Endothelial cell of umbilical vein (primary cell): ENCODE measurements at regions not wholly inside any gene's neighbourhood (a gene's known extent, or its start where the extent isn't known, plus 50 kb on each side); places are given as distances from the start of the nearest gene placed in this dataset.

ENCODE experiments used
- BruUV-seq: library from RNA; stranded (reverse); fragments of 400-500 nt; replicated peaks from 2 replicates; lab custom pipeline; 2021; lab: Mats Ljungman, UMichigan
- CTCF ChIA-PET: fragments of 300-600, 350-600 bp; sonication (Branson Sonifier 250); formaldehyde crosslinking; loops from one replicate; lab custom pipeline; 2021; ENCODE audit warnings: antibody characterized with exemption, inconsistent platforms; lab: Charles Lee
- POLR2A ChIA-PET: fragments of 300-600, 350-600 bp; sonication (Branson Sonifier 250); formaldehyde crosslinking; loops from one replicate; lab custom pipeline; 2021; ENCODE audit warnings: antibody characterized with exemption, inconsistent platforms; lab: Charles Lee
- DNase-seq: peaks from one replicate; pipeline ENCODE4 v3.0.0-alpha.2; 2011; ENCODE audit warnings: low read depth, low spot score
- FAIRE-seq: peaks from 2 replicates; lab custom pipeline; 2011; peaks lifted over from hg19 to GRCh38; lab: Jason Lieb, UNC
- H2AFZ ChIP-seq: 2 replicates; pipeline ENCODE4 v1.6.0; 2012; ENCODE audit warnings: low read depth, low read length, control low read depth, inconsistent platforms
- H3K27ac ChIP-seq: 2 replicates; pipeline ENCODE4 v1.5.1; 2011; ENCODE audit warnings: low read depth, mild to moderate bottlenecking, control low read depth, low read length, moderate library complexity; ENCODE audit not compliant: insufficient read depth
- H3K27me3 ChIP-seq, 2 experiments: 2 replicates each; pipeline versions ENCODE4 v1.6.0 to v1.6.1; 2011; ENCODE audit warnings: low read length in 2 of 2, mixed read lengths in 1 of 2; ENCODE audit not compliant: control insufficient read depth in 2 of 2, insufficient read depth in 2 of 2
- H3K36me3 ChIP-seq, 2 experiments: 2 replicates in 1 of 2; 3 replicates in 1 of 2; pipeline ENCODE4 v1.5.1; 2011; ENCODE audit warnings: low read length in 2 of 2, mild to moderate bottlenecking in 1 of 2, moderate library complexity in 1 of 2; ENCODE audit not compliant: control insufficient read depth in 2 of 2, insufficient read depth in 2 of 2; ENCODE audit errors: extremely low read depth in 1 of 2
- H3K4me1 ChIP-seq: 3 replicates; pipeline ENCODE4 v1.5.1; 2011; ENCODE audit warnings: mild to moderate bottlenecking, low read length; ENCODE audit not compliant: control insufficient read depth, insufficient read depth; ENCODE audit errors: extremely low read depth
- H3K4me2 ChIP-seq: 2 replicates; pipeline ENCODE4 v1.6.1; 2011; ENCODE audit warnings: low read length, control low read depth, mixed read lengths; ENCODE audit not compliant: insufficient read depth
- H3K4me3 ChIP-seq, 3 experiments: fragments of 200-600 bp in 1 of 3; sonication (generic), shearing (Covaris generic) in 1 of 3; replicated peaks in 1 of 3; 2 replicates each; pipeline ENCODE4 v1.5.1; 2011 to 2016; ENCODE audit warnings: control low read depth in 3 of 3, low read length in 3 of 3, mild to moderate bottlenecking in 2 of 3, inconsistent platforms in 1 of 3, low read depth in 1 of 3, moderate library complexity in 1 of 3; ENCODE audit not compliant: insufficient read depth in 1 of 3
- H3K79me2 ChIP-seq: 2 replicates; pipeline ENCODE4 v1.6.0; 2012; ENCODE audit warnings: low read length, inconsistent platforms; ENCODE audit not compliant: control insufficient read depth, insufficient read depth
- H3K9ac ChIP-seq: replicated peaks from 2 replicates; pipeline ENCODE3; 2011; ENCODE audit warnings: low read length, control low read depth; ENCODE audit not compliant: insufficient read depth; ENCODE audit errors: extremely low read depth
- H3K9me1 ChIP-seq: replicated peaks from 3 replicates; pipeline ENCODE4 v1.6.0; 2011; ENCODE audit warnings: mild to moderate bottlenecking, low read length; ENCODE audit not compliant: control insufficient read depth, insufficient read depth; ENCODE audit errors: extremely low read depth
- H3K9me3 ChIP-seq: replicated peaks from 2 replicates; pipeline ENCODE4 v1.5.1; 2012; ENCODE audit warnings: low read length, inconsistent platforms; ENCODE audit not compliant: control insufficient read depth, insufficient read depth
- H4K20me1 ChIP-seq: replicated peaks from 2 replicates; pipeline ENCODE3; 2011; ENCODE audit warnings: mild to moderate bottlenecking, low read length; ENCODE audit not compliant: control insufficient read depth, insufficient read depth; ENCODE audit errors: extremely low read depth
- CTCF ChIP-seq, 2 donors: IDR thresholded peaks; 1 replicate in 1 of 2; 2 replicates in 1 of 2; pipeline ENCODE4 v1.5.1; 2011; ENCODE audit warnings: low read length in 2 of 2, mild to moderate bottlenecking in 2 of 2, moderate library complexity in 2 of 2, control low read depth in 1 of 2, inconsistent platforms in 1 of 2, low read depth in 1 of 2; ENCODE audit not compliant: insufficient read depth in 1 of 2; ENCODE audit errors: extremely low read depth in 1 of 2
- EZH2 ChIP-seq: IDR thresholded peaks from 2 replicates; pipeline ENCODE4 v1.6.1; 2012; ENCODE audit warnings: borderline replicate concordance, low read depth, mild to moderate bottlenecking, moderate library complexity, low read length, inconsistent platforms; ENCODE audit not compliant: severe bottlenecking
- GATA2 ChIP-seq: IDR thresholded peaks from 2 replicates; pipeline ENCODE4 v1.7.0; 2011; ENCODE audit warnings: low read depth, mild to moderate bottlenecking, moderate library complexity, mixed read lengths, low read length; ENCODE audit not compliant: insufficient read length, insufficient read depth
- JUN ChIP-seq: IDR thresholded peaks from 2 replicates; pipeline ENCODE4 v1.6.1; 2011; ENCODE audit warnings: borderline replicate concordance, low read depth; ENCODE audit not compliant: insufficient read length, insufficient read depth
- MAX ChIP-seq: IDR thresholded peaks from 2 replicates; pipeline ENCODE4 v1.6.1; 2011; ENCODE audit not compliant: insufficient read depth, insufficient read length
- MYC ChIP-seq: IDR thresholded peaks from one replicate; pipeline ENCODE4 v1.6.1; 2011; ENCODE audit warnings: mild to moderate bottlenecking, low read depth, low read length
- POLR2AphosphoS5 ChIP-seq: IDR thresholded peaks from 2 replicates; pipeline ENCODE4 v1.6.1; 2012; ENCODE audit warnings: low read depth, mild to moderate bottlenecking, control low read depth, low read length, moderate library complexity; ENCODE audit not compliant: insufficient read depth
- dilution Hi-C: fragments of 300-500 bp; cut with MboI; formaldehyde crosslinking; loops from one replicate; pipeline ENCODE4 v1.15.0; 2019; ENCODE audit warnings: low sequenced_read_pairs; ENCODE audit not compliant: extremely low pct_ligation_motif_present
- intact Hi-C: fragments of 100-400 bp; cut with micrococcal nuclease; formaldehyde crosslinking; loops from one replicate; pipeline ENCODE4 v1.10.0; 2022

GRCh38 chr7:34530259-34530658, 127.8 kb upstream of the NPSR1 start:
- H3K4me1 ChIP-seq = no peaks in the 10 kb centered on the region
- no TSS peak for BruUV-seq
- dilution Hi-C loops (no loop called here), intact Hi-C loops (no loop called here)
- no peak overlapping the region for H3K9ac ChIP-seq
- H2AFZ ChIP-seq = no peak overlapping the region
- H3K9me1 ChIP-seq = no peaks in the 10 kb centered on the region
- no peak overlapping the region for H3K27ac ChIP-seq
- no peak for TF ChIP-seq POLR2AphosphoS5
- TF ChIP-seq MAX = no peak
- no peak for TF ChIP-seq EZH2
- no peak for TF ChIP-seq CTCF (IDR thresholded peaks at IDR 0.05; ENCODE audit: extremely low read depth in 1 of 2, insufficient read depth in 1 of 2, low read depth in 1 of 2, low read length in 2 of 2)
- no peak for TF ChIP-seq MYC
- TF ChIP-seq JUN = no peak
- TF ChIP-seq GATA2 = no peak
- H3K4me2 ChIP-seq = no peak overlapping the region
- ChIA-PET CTCF (interaction anchor here (0.8 kb wide), 1 partner anchor 33 kb away, joined by 4 read pairs; no protein-coding TSS in a partner anchor), POLR2A (no interaction called here)
- H3K79me2 ChIP-seq = no peaks in the 10 kb centered on the region
- no peak overlapping the region for H3K4me3 ChIP-seq
- H3K36me3 ChIP-seq = no peaks in the 10 kb centered on the region
- DNase-seq (no peak), FAIRE-seq (no peak)
- H3K27me3 ChIP-seq = no peaks in the 10 kb centered on the region
- no peaks in the 10 kb centered on the region for H4K20me1 ChIP-seq
- H3K9me3 ChIP-seq = no peaks in the 10 kb centered on the region
